Psoas muscle (tissue), 7 donors: ENCODE measurements at regions not wholly inside any gene's neighbourhood (a gene's known extent, or its start where the extent isn't known, plus 50 kb on each side); places are given as distances from the start of the nearest gene placed in this dataset.
A peak's percentile ranks its signal among the peaks of the same experiment; 100 is the strongest.

Experiments
- ATAC-seq, 4 donors: fragments of 200-7000 bp; cut with Tn5 transposase; one replicate each; pipeline ENCODE4 v1.9.1; 2020; ENCODE audit warnings: moderate library complexity in 3 of 4, mild to moderate bottlenecking in 2 of 4
- DNase-seq, 2 donors: peaks; one replicate each; pipeline ENCODE4 v3.0.0-alpha.2; 2020
- H3K27ac ChIP-seq: fragments of 200-600 bp; one replicate; pipeline ENCODE4 v1.8.0; 2022
- H3K27me3 ChIP-seq, 3 donors: fragments of 200-600 bp in 1 of 3; one replicate each; pipeline versions ENCODE4 v1.6.1 to v1.8.0; 2013 to 2022; ENCODE audit warnings: low read length in 2 of 3, mild to moderate bottlenecking in 2 of 3, moderate library complexity in 1 of 3; ENCODE audit not compliant: insufficient read depth in 3 of 3
- H3K36me3 ChIP-seq, 2 donors: fragments of 200-600 bp in 1 of 2; one replicate each; pipeline versions ENCODE4 v1.6.1 to v1.8.0; 2013 to 2022; ENCODE audit warnings: low read depth in 1 of 2, mild to moderate bottlenecking in 1 of 2, moderate library complexity in 1 of 2; ENCODE audit not compliant: insufficient read depth in 1 of 2
- H3K4me1 ChIP-seq: fragments of 200-600 bp; one replicate; pipeline ENCODE4 v1.8.0; 2022
- H3K4me3 ChIP-seq: fragments of 200-600 bp; one replicate; pipeline ENCODE4 v1.8.0; 2022; ENCODE audit warnings: mild to moderate bottlenecking
- H3K9me3 ChIP-seq: fragments of 200-600 bp; one replicate; pipeline ENCODE4 v1.8.0; 2022
- WGBS, 3 donors: extraction: QIAGEN DNeasy Blood & Tissue Kit; methylation state at CpG; one replicate each; pipeline versions ENCODE4 v1.1.6 to v1.1.7; 2013; 5-methylcytosine and 5-hydroxymethylcytosine counted together
- intact Hi-C, 2 donors: fragments of 100-400 bp; cut with DNase I; formaldehyde crosslinking; loops; one replicate each; pipeline versions ENCODE4 v1.11.0 to v1.14.2; 2022
- TF ChIP-seq, protein P1 (sequence below): fragments of 200-600 bp; IDR thresholded peaks from one replicate; pipeline ENCODE4 v1.8.0; 2022; ENCODE audit warnings: antibody characterized with exemption
- donor health status: healthy with polysubstance abuse.
- donor health status: DM: no; HTN: no; CAD: no; lungs with moderate emphysema.
- donor health status: Bipolar disorder and iron deficiency.
- donor health status: healthy.
- donor health status: DM: yes; HTN: yes; CAD: no.
- donor health status: DM: no; HTN: no; CAD: no.
- donor health status: DM: yes; HTN: yes; CAD: no.

DNA sequence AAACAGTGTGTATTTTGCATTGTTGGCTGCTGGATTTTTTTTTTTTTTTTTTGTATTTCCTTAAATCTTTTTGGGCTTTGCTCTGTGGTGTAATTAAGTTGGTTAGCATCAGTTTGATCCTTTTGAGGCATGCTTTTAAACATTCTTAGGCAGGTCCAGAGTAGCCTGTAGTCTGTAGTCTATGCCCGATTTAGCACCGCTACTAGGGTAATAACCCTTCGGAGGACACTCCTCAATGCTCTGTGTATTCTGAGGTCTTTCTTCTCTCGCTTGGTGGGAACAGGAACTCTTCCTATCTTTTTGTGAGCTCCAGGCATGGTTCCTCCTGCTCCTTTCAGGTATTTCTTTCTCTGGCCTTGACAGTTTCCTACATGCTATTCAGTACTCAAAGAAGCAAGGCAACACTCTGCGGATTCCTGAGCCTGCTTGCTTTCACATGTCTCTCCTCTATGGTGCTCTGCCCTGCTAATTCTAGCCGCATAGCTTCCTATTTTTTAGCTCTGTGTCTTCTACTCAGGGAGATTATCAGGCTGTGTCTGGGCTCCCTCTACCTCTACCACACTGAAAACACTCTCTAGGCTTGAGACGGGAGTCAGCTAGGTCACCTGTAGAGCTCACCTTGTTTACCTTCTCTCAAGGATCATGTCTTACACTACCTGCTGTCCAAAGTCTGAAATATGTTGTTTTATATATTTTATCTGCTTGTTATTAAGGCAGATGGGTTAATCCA is 195.1 kb downstream of the NDFIP2 start:
- no peaks in the 10 kb centered on the region for H3K36me3 ChIP-seq
- no peaks in the 10 kb centered on the region for H3K9me3 ChIP-seq
- intact Hi-C loops = loop anchor here (5.0 kb wide), 5 partner anchors 44 to 691 kb away; partner anchors contain the start of gene SPRY2 (in 1 of the 2)
- TF ChIP-seq, protein P1, sequence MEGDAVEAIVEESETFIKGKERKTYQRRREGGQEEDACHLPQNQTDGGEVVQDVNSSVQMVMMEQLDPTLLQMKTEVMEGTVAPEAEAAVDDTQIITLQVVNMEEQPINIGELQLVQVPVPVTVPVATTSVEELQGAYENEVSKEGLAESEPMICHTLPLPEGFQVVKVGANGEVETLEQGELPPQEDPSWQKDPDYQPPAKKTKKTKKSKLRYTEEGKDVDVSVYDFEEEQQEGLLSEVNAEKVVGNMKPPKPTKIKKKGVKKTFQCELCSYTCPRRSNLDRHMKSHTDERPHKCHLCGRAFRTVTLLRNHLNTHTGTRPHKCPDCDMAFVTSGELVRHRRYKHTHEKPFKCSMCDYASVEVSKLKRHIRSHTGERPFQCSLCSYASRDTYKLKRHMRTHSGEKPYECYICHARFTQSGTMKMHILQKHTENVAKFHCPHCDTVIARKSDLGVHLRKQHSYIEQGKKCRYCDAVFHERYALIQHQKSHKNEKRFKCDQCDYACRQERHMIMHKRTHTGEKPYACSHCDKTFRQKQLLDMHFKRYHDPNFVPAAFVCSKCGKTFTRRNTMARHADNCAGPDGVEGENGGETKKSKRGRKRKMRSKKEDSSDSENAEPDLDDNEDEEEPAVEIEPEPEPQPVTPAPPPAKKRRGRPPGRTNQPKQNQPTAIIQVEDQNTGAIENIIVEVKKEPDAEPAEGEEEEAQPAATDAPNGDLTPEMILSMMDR = no peak
- DNase-seq (no peak), ATAC-seq (peak in 2 of 4 donors; percentile 47 to 51)
- H3K4me3 ChIP-seq = no peak overlapping the region
- H3K4me1 ChIP-seq = peaks cover 10% of the 10 kb centered on the region
- H3K27ac ChIP-seq = no peak overlapping the region
- WGBS, 3 donors = 74 to 86% (median 75%) methylated on average over 7 of the region's 7 CpGs
- H3K27me3 ChIP-seq = no peaks in the 10 kb centered on the region

GRCh38 chr13:79674765-79675515 is 194.0 kb downstream of the NDFIP2 start:
- no peak overlapping the region for H3K4me3 ChIP-seq
- peaks cover 10% of the 10 kb centered on the region for H3K4me1 ChIP-seq
- H3K36me3 ChIP-seq = no peaks in the 10 kb centered on the region
- no peaks in the 10 kb centered on the region for H3K27me3 ChIP-seq
- TF ChIP-seq, protein P1 = no peak
- H3K9me3 ChIP-seq = no peaks in the 10 kb centered on the region
- H3K27ac ChIP-seq = no peak overlapping the region
- ATAC-seq (no peak), DNase-seq (no peak)
- 95 to 97% (median 96%) methylated on average over 5 of the region's 5 CpGs for WGBS, 3 donors
- intact Hi-C loops = loop anchor here (5.0 kb wide), 5 partner anchors 43 to 692 kb away; partner anchors contain the start of gene SPRY2 (in 1 of the 2)

DNA sequence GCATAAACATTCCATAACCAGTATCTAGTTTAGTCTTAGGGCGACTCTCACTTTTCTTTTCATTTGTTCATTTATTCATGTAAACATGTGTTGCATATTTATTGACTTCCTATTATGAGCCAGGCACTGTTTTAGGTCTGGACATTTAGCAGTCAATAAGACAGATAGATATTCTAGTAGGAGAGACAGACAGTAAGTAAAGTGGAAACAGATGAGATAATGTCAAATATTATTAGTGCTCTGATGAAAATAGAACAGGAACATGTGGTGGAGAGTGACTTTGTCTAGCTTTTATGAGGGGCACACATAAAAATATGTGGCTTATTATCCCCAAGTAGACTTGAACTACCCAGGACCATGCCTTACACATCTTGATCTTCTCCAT is 193.0 kb downstream of the NDFIP2 start:
- intact Hi-C loops = no loop called here
- TF ChIP-seq, protein P1 = no peak
- 36 to 85% (median 36%) methylated on average over 1 of the region's 1 CpG for WGBS, 3 donors
- Histone ChIP-seq H3K27ac (peak overlapping the region; percentile 71), H3K27me3 (no peaks in the 10 kb centered on the region), H3K9me3 (no peaks in the 10 kb centered on the region), H3K36me3 (no peaks in the 10 kb centered on the region), H3K4me1 (peaks cover 10% of the 10 kb centered on the region), H3K4me3 (no peak overlapping the region)
- DNase-seq (no peak), ATAC-seq (no peak)

DNA sequence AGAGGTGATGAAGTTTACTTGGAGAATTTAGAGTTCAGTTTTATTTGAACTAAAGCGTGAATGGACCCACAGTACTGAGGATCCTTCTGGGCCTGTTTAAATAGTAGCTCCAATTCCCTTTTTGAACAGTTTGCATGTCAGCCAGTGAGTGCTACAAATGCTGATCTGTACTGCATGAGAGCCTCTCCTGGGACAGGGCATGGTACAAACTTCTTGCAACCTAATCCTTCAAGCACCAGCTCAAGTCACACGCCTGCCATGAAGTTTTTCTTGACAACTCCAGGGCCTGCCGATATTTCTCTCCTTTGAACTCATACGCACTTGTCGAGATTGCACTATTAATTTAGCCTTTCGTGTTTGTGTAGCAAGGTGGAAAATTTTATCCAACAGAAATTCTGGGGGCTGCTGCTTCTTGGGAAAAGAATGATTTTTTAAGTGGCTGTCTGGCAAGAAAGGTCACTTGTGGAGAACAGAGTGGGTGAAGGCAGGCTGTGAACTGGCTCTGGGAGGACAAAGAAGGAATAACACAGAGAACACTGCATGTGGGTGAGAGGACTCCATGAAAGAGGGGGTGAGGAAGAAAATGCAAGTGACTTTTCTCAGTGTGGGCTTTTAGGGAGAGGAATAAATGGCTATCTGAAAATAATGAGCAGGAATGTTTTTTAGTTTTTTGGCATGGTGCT is 192.5 kb downstream of the NDFIP2 start:
- Histone ChIP-seq H3K27me3 (no peaks in the 10 kb centered on the region), H3K4me1 (peaks cover 10% of the 10 kb centered on the region), H3K4me3 (no peak overlapping the region), H3K36me3 (no peaks in the 10 kb centered on the region), H3K9me3 (no peaks in the 10 kb centered on the region), H3K27ac (peak overlapping the region; percentile 71)
- DNase-seq = no peak
- TF ChIP-seq, protein P1 = no peak
- ATAC-seq = peak in 3 of 4 donors; percentile 78 to 87 (median 79)
- 31 to 52% (median 31%) methylated on average over 6 of the region's 6 CpGs for WGBS, 3 donors
- intact Hi-C loops = no loop called here
